ENCODE measurements at regions not wholly inside any gene's neighbourhood (a gene's known extent, or its start where the extent isn't known, plus 50 kb on each side); places are given as distances from the start of the nearest gene placed in this dataset.

- H3K56ac ChIP-seq (ENCODE audit: insufficient read length, low read depth, low read length): no peak overlapping the region
- H3K9me3 ChIP-seq (ENCODE audit: control insufficient read depth, low read depth, low read length): no peaks in the 10 kb centered on the region
- no peak for TF ChIP-seq CTCF (conservative IDR thresholded peaks at IDR 0.05)
- H3K27me3 ChIP-seq (ENCODE audit: insufficient read depth, low read length): no peaks in the 10 kb centered on the region
- peaks cover 3 to 9% of the 10 kb centered on the region in 2 experiments; a peak in 2 of 4 replicates for H3K4me1 Mint-ChIP-seq
- H2AK5ac ChIP-seq (ENCODE audit: insufficient read length, low read length): no peak overlapping the region
- H3K4me1 ChIP-seq (ENCODE audit: insufficient read depth, low read length): no peaks in the 10 kb centered on the region
- no peaks in the 10 kb centered on the region for H3K79me2 ChIP-seq (ENCODE audit: insufficient read depth, low read length)
- peaks cover 0 to 9% of the 10 kb centered on the region in 2 experiments; a peak in 2 of 5 replicates for H3K9me3 Mint-ChIP-seq
- H3K4me2 ChIP-seq (ENCODE audit: insufficient read depth, insufficient read length, low read length): no peak overlapping the region
- no peak overlapping the region for H3K9ac ChIP-seq (ENCODE audit: extremely low read depth, insufficient read length, low read length)
- no peak overlapping the region for H3K27ac Mint-ChIP-seq
- H4K20me1 ChIP-seq (ENCODE audit: control insufficient read depth, insufficient read depth, insufficient read length): no peaks in the 10 kb centered on the region
- H2BK20ac ChIP-seq (ENCODE audit: low read depth, low read length, poor library complexity, severe bottlenecking): no peak overlapping the region
- no peak overlapping the region for H3T11ph ChIP-seq (ENCODE audit: low read length)
- H3K18ac ChIP-seq (ENCODE audit: insufficient read length, low read depth, low read length): no peak overlapping the region
- no peak overlapping the region for H3K4ac ChIP-seq (ENCODE audit: low read depth, low read length)
- H3K4me3 Mint-ChIP-seq: no peak overlapping the region
- no peaks in the 10 kb centered on the region for H3K23me2 ChIP-seq (ENCODE audit: insufficient read length, low read depth, low read length, poor library complexity, severe bottlenecking)
- H2BK120ac ChIP-seq (ENCODE audit: low read depth, low read length, poor library complexity, severe bottlenecking): no peak overlapping the region
- DNase-seq: no peak
- H3K36me3 Mint-ChIP-seq (ENCODE audit: insufficient read depth in 1 of 3, low read depth in 3 of 3): no peaks in the 10 kb centered on the region; a peak in 1 of 7 replicates
- WGBS (ENCODE audit: extremely low coverage, insufficient read length, low lambda C conversion rate): no CpG with 5 or more reads among the region's 5 CpGs
- H3K27ac ChIP-seq (ENCODE audit: insufficient read length, low read depth, low read length): no peak overlapping the region
- no peak overlapping the region for H2BK12ac ChIP-seq (ENCODE audit: insufficient read length, low read depth, low read length)
- H2BK15ac ChIP-seq (ENCODE audit: low read depth, low read length): no peak overlapping the region
- no peak overlapping the region for H2BK5ac ChIP-seq (ENCODE audit: insufficient read length, low read length)
- H2AFZ ChIP-seq (ENCODE audit: low read length): no peak overlapping the region
- no peak overlapping the region for H3K23ac ChIP-seq (ENCODE audit: insufficient read length, low read depth, low read length)
- no peaks in the 10 kb centered on the region for H3K27me3 Mint-ChIP-seq (ENCODE audit: low read depth)
- no peaks in the 10 kb centered on the region for H3K79me1 ChIP-seq (ENCODE audit: insufficient read depth, low read depth, low read length, poor library complexity, severe bottlenecking)
- no peak overlapping the region for H4K8ac ChIP-seq (replicated peaks; ENCODE audit: insufficient read length, low read depth, low read length)
- H4K5ac ChIP-seq (ENCODE audit: insufficient read length, low read depth, low read length): no peak overlapping the region
- no peak overlapping the region for H4K91ac ChIP-seq (ENCODE audit: insufficient read length, low read depth, low read length)
- H3K14ac ChIP-seq (ENCODE audit: insufficient read depth, low read length): no peak overlapping the region
Observed at GRCh38 chr6:164262348-164262747, 847.8 kb downstream of the QKI start.

All from H9 (cell line).